HEK293 (cell line): ENCODE measurements at regions not wholly inside any gene's neighbourhood (a gene's known extent, or its start where the extent isn't known, plus 50 kb on each side); places are given as distances from the start of the nearest gene placed in this dataset.

Source experiments
- CTCF ChIA-PET: fragments of 350-600 bp; formaldehyde crosslinking; extraction: SDS; loops from one replicate; lab custom pipeline; 2021; ENCODE audit warnings: antibody characterized with exemption; lab: Yijun Ruan, JAX
- POLR2A ChIA-PET: fragments of 300-600 bp; formaldehyde crosslinking; extraction: SDS; loops from one replicate; lab custom pipeline; 2020; ENCODE audit warnings: antibody characterized with exemption, inconsistent platforms; lab: Yijun Ruan, JAX
- H3K27ac ChIP-seq: fragments of 200-500 bp; sonication (Bioruptor generic); 2 replicates; pipeline ENCODE4 v1.5.1; 2014; ENCODE audit warnings: low read depth, low read length, control low read depth, inconsistent platforms; ENCODE audit errors: extremely low read depth
- H3K36me3 ChIP-seq, 2 experiments: fragments of 200-500 bp in 1 of 2; sonication (Bioruptor generic) in 1 of 2; 1 replicate in 1 of 2; 2 replicates in 1 of 2; pipeline ENCODE4 v1.5.1; 2014 to 2017; ENCODE audit warnings: inconsistent platforms in 2 of 2, low read length in 2 of 2; ENCODE audit not compliant: control insufficient read depth in 2 of 2, insufficient read depth in 1 of 2
- H3K4me1 ChIP-seq: fragments of 200-500 bp; sonication (Bioruptor generic); 2 replicates; pipeline ENCODE4 v1.5.1; 2014; ENCODE audit warnings: mild to moderate bottlenecking, low read length, inconsistent platforms; ENCODE audit not compliant: control insufficient read depth, insufficient read depth
- H3K4me3 ChIP-seq: 2 replicates; pipeline ENCODE4 v1.5.1; 2011; ENCODE audit warnings: low read depth, mild to moderate bottlenecking, control low read depth, low read length, moderate library complexity
- H3K9me3 ChIP-seq: fragments of 200-500 bp; sonication (Bioruptor generic); 2 replicates; pipeline ENCODE4 v1.5.1; 2014; ENCODE audit warnings: low read depth, low read length, inconsistent platforms; ENCODE audit not compliant: control insufficient read depth, insufficient read depth
- EGR2 ChIP-seq: fragments of 450-650 bp; formaldehyde crosslinking; IDR thresholded peaks from 2 replicates; pipeline ENCODE4 v1.5.1; 2016; ENCODE audit warnings: low read depth, missing biosample characterization, missing genetic modification characterization
- HOXD13 ChIP-seq: sonication (generic); formaldehyde crosslinking; IDR thresholded peaks from 2 replicates; pipeline ENCODE4 v1.8.0; 2022; ENCODE audit warnings: missing genetic modification reagents, borderline replicate concordance
- WT1 ChIP-seq: fragments of 450-650 bp; formaldehyde crosslinking; IDR thresholded peaks from 2 replicates; pipeline ENCODE4 v1.5.1; 2016; ENCODE audit warnings: missing biosample characterization, missing genetic modification characterization
- ZFP3 ChIP-seq: fragments of 450-650 bp; formaldehyde crosslinking; IDR thresholded peaks from 2 replicates; pipeline ENCODE4 v1.5.1; 2016; ENCODE audit warnings: low read depth, missing biosample characterization, missing genetic modification characterization
- ZIC2 ChIP-seq: fragments of 450-650 bp; formaldehyde crosslinking; IDR thresholded peaks from 2 replicates; pipeline ENCODE4 v1.5.1; 2016; ENCODE audit warnings: missing biosample characterization, missing genetic modification characterization
- ZNF10 ChIP-seq: fragments of 450-650 bp; formaldehyde crosslinking; IDR thresholded peaks from 2 replicates; pipeline ENCODE4 v1.5.1; 2017; ENCODE audit warnings: missing biosample characterization, missing genetic modification characterization
- ZNF112 ChIP-seq: fragments of 450-650 bp; formaldehyde crosslinking; IDR thresholded peaks from 2 replicates; pipeline ENCODE4 v1.5.0; 2017; ENCODE audit warnings: missing biosample characterization, missing genetic modification characterization
- ZNF132 ChIP-seq: fragments of 450-650 bp; formaldehyde crosslinking; IDR thresholded peaks from 2 replicates; pipeline ENCODE4 v1.5.1; 2017; ENCODE audit warnings: missing biosample characterization, missing genetic modification characterization, borderline replicate concordance
- ZNF184 ChIP-seq: fragments of 450-650 bp; IDR thresholded peaks from 2 replicates; pipeline ENCODE4 v1.5.1; 2018; ENCODE audit warnings: missing biosample characterization, mild to moderate bottlenecking, missing genetic modification characterization
- ZNF19 ChIP-seq: fragments of 450-650 bp; formaldehyde crosslinking; IDR thresholded peaks from 2 replicates; pipeline ENCODE4; 2016; ENCODE audit warnings: missing biosample characterization, missing genetic modification characterization, low read depth
- ZNF211 ChIP-seq: fragments of 450-650 bp; formaldehyde crosslinking; IDR thresholded peaks from 2 replicates; pipeline ENCODE4 v1.5.1; 2016; ENCODE audit warnings: low read depth, missing biosample characterization, missing genetic modification characterization
- ZNF350 ChIP-seq: fragments of 450-650 bp; formaldehyde crosslinking; IDR thresholded peaks from 2 replicates; pipeline ENCODE4 v1.5.0; 2017; ENCODE audit warnings: missing biosample characterization, mild to moderate bottlenecking, missing genetic modification characterization
- ZNF514 ChIP-seq: fragments of 450-650 bp; formaldehyde crosslinking; IDR thresholded peaks from 2 replicates; pipeline ENCODE4 v1.5.1; 2016; ENCODE audit warnings: missing biosample characterization, missing genetic modification characterization
- ZNF561 ChIP-seq: fragments of 450-650 bp; IDR thresholded peaks from 2 replicates; pipeline ENCODE4 v1.5.1; 2018; ENCODE audit warnings: missing biosample characterization, missing genetic modification characterization, borderline replicate concordance
- ZNF571 ChIP-seq: fragments of 450-650 bp; formaldehyde crosslinking; IDR thresholded peaks from 2 replicates; pipeline ENCODE4 v1.5.0; 2017; ENCODE audit warnings: missing biosample characterization, missing genetic modification characterization
- ZNF596 ChIP-seq: fragments of 450-650 bp; IDR thresholded peaks from 2 replicates; pipeline ENCODE4 v1.5.0; 2018; ENCODE audit warnings: missing biosample characterization, mild to moderate bottlenecking, missing genetic modification characterization, moderate library complexity
- ZNF660 ChIP-seq: fragments of 450-650 bp; IDR thresholded peaks from 2 replicates; pipeline ENCODE4 v1.5.1; 2018; ENCODE audit warnings: missing biosample characterization, mild to moderate bottlenecking, missing genetic modification characterization
- ZNF707 ChIP-seq: fragments of 450-650 bp; formaldehyde crosslinking; IDR thresholded peaks from 2 replicates; pipeline ENCODE4 v1.5.1; 2016; ENCODE audit warnings: missing biosample characterization, missing genetic modification characterization
- ZNF76 ChIP-seq: fragments of 450-650 bp; formaldehyde crosslinking; IDR thresholded peaks from 2 replicates; pipeline ENCODE4; 2016; ENCODE audit warnings: low read depth, missing biosample characterization, missing genetic modification characterization, borderline replicate concordance
- TF ChIP-seq, protein P1 (sequence below): fragments of 450-650 bp; formaldehyde crosslinking; optimal IDR thresholded peaks from 2 replicates; pipeline ENCODE3; 2016; ENCODE audit warnings: missing biosample characterization, mild to moderate bottlenecking, missing genetic modification characterization
- TF ChIP-seq, protein P2 (sequence below): fragments of 450-650 bp; formaldehyde crosslinking; IDR thresholded peaks from 2 replicates; pipeline ENCODE4 v1.5.1; 2016; ENCODE audit warnings: missing biosample characterization, missing genetic modification characterization
- TF ChIP-seq, protein P3 (sequence below): fragments of 450-650 bp; formaldehyde crosslinking; IDR thresholded peaks from 2 replicates; pipeline ENCODE4 v1.5.1; 2016; ENCODE audit warnings: missing biosample characterization, missing genetic modification characterization
- TF ChIP-seq, protein P4 (sequence below): fragments of 450-650 bp; formaldehyde crosslinking; IDR thresholded peaks from 2 replicates; pipeline ENCODE4; 2016; ENCODE audit warnings: missing biosample characterization, missing genetic modification characterization
- TF ChIP-seq, protein P5 (sequence below): IDR thresholded peaks from 2 replicates; pipeline ENCODE4 v1.6.1; 2011; ENCODE audit warnings: mild to moderate bottlenecking, low read depth, low read length, borderline replicate concordance
- TF ChIP-seq, protein P6 (sequence below): fragments of 450-650 bp; formaldehyde crosslinking; IDR thresholded peaks from 2 replicates; pipeline ENCODE4 v1.5.1; 2017; ENCODE audit warnings: missing biosample characterization, missing genetic modification characterization
- TF ChIP-seq, protein P7 (sequence below): fragments of 450-650 bp; formaldehyde crosslinking; IDR thresholded peaks from 2 replicates; pipeline ENCODE4 v1.5.1; 2016; ENCODE audit warnings: missing biosample characterization, missing genetic modification characterization

DNA sequence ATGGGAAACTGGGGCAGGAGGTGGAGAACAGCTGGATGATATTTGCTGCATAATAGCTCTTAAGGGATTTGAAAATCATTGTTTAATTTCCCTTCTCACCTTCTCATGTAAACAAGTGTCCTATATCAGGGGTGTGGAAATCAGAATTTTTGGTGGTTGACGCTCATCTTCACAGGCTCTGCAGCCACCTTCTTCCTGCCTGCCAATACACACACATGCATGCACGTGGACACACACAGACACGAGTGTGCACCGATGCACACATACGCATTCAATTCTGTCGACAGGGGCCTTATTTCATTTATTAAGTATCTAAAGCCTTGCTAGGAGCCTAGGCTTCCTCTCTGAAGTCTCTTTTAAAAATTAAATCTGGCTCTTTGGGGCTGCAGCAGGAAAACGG is 349.4 kb upstream of the NCAM1 start:
- ChIA-PET POLR2A (no interaction called here), CTCF (interaction anchor here (0.8 kb wide), 1 partner anchor 609 kb away, joined by 3 read pairs; no protein-coding TSS in a partner anchor)
- Histone ChIP-seq H3K9me3 (no peaks in the 10 kb centered on the region), H3K4me1 (no peaks in the 10 kb centered on the region), H3K36me3 (no peaks in the 10 kb centered on the region), H3K4me3 (no peak overlapping the region), H3K27ac (no peak overlapping the region)
- TF ChIP-seq, protein P1, sequence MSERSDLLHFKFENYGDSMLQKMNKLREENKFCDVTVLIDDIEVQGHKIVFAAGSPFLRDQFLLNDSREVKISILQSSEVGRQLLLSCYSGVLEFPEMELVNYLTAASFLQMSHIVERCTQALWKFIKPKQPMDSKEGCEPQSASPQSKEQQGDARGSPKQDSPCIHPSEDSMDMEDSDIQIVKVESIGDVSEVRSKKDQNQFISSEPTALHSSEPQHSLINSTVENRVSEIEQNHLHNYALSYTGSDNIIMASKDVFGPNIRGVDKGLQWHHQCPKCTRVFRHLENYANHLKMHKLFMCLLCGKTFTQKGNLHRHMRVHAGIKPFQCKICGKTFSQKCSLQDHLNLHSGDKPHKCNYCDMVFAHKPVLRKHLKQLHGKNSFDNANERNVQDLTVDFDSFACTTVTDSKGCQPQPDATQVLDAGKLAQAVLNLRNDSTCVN (tag by site-specific recombination): no peak
- TF ChIP-seq ZFP3 (tag by site-specific recombination): no peak
- no peak for TF ChIP-seq ZNF514 (tag by site-specific recombination)
- no peak for TF ChIP-seq ZNF350
- TF ChIP-seq, protein P2, sequence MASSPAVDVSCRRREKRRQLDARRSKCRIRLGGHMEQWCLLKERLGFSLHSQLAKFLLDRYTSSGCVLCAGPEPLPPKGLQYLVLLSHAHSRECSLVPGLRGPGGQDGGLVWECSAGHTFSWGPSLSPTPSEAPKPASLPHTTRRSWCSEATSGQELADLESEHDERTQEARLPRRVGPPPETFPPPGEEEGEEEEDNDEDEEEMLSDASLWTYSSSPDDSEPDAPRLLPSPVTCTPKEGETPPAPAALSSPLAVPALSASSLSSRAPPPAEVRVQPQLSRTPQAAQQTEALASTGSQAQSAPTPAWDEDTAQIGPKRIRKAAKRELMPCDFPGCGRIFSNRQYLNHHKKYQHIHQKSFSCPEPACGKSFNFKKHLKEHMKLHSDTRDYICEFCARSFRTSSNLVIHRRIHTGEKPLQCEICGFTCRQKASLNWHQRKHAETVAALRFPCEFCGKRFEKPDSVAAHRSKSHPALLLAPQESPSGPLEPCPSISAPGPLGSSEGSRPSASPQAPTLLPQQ (tag by site-specific recombination): no peak
- no peak for TF ChIP-seq ZNF112 (tag by site-specific recombination)
- TF ChIP-seq, protein P3, sequence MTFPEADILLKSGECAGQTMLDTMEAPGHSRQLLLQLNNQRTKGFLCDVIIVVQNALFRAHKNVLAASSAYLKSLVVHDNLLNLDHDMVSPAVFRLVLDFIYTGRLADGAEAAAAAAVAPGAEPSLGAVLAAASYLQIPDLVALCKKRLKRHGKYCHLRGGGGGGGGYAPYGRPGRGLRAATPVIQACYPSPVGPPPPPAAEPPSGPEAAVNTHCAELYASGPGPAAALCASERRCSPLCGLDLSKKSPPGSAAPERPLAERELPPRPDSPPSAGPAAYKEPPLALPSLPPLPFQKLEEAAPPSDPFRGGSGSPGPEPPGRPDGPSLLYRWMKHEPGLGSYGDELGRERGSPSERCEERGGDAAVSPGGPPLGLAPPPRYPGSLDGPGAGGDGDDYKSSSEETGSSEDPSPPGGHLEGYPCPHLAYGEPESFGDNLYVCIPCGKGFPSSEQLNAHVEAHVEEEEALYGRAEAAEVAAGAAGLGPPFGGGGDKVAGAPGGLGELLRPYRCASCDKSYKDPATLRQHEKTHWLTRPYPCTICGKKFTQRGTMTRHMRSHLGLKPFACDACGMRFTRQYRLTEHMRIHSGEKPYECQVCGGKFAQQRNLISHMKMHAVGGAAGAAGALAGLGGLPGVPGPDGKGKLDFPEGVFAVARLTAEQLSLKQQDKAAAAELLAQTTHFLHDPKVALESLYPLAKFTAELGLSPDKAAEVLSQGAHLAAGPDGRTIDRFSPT (tag by site-specific recombination): no peak
- no peak for TF ChIP-seq ZNF19 (tag by site-specific recombination)
- TF ChIP-seq, protein P4, sequence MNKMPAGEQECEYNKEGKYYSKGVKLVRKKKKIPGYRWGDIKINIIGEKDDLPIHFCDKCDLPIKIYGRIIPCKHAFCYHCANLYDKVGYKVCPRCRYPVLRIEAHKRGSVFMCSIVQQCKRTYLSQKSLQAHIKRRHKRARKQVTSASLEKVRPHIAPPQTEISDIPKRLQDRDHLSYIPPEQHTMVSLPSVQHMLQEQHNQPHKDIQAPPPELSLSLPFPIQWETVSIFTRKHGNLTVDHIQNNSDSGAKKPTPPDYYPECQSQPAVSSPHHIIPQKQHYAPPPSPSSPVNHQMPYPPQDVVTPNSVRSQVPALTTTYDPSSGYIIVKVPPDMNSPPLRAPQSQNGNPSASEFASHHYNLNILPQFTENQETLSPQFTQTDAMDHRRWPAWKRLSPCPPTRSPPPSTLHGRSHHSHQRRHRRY (tag by site-specific recombination): no peak
- no peak for TF ChIP-seq ZNF132 (tag by site-specific recombination)
- no peak for TF ChIP-seq ZNF10
- TF ChIP-seq, protein P5, sequence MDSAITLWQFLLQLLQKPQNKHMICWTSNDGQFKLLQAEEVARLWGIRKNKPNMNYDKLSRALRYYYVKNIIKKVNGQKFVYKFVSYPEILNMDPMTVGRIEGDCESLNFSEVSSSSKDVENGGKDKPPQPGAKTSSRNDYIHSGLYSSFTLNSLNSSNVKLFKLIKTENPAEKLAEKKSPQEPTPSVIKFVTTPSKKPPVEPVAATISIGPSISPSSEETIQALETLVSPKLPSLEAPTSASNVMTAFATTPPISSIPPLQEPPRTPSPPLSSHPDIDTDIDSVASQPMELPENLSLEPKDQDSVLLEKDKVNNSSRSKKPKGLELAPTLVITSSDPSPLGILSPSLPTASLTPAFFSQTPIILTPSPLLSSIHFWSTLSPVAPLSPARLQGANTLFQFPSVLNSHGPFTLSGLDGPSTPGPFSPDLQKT: no peak
- TF ChIP-seq ZNF184 (tag by site-specific recombination): no peak
- TF ChIP-seq ZNF76 (tag by site-specific recombination): no peak
- TF ChIP-seq ZNF211: no peak
- TF ChIP-seq WT1 (tag by site-specific recombination): no peak
- TF ChIP-seq ZNF660 (tag by site-specific recombination): no peak
- no peak for TF ChIP-seq ZIC2 (tag by site-specific recombination)

DNA sequence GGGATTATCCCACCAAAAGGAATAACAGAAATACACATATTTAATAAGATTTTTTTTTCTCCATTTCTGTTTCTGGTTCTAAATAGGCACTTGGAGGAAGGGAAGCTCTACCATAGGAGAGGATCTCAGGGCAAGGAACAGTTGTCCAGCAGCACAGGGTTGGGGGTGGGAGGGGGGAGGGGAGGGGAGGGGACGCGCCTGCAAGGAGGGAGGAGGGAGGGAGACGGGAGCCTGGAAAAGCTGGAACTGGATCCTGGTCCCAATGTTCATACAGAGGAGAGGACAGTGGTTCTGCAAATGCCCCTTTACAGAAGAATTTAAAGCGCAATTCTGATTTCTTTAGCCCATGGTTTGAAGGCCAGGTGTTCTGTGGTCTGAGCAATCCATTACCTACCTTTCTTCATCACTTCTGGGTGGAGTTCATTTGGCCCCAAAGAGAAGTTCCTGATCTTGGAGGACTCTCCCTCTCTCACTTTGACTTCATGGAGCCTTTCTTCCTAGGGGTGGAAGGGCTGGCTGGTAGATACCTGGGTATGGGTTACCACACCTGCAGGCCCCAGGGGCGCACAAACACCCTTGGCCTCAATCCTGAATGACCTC is 348.9 kb upstream of the NCAM1 start:
- Histone ChIP-seq H3K4me1 (no peaks in the 10 kb centered on the region), H3K36me3 (no peaks in the 10 kb centered on the region), H3K27ac (no peak overlapping the region), H3K4me3 (no peak overlapping the region), H3K9me3 (no peaks in the 10 kb centered on the region)
- ChIA-PET CTCF (interaction anchor here (0.8 to 1.0 kb wide), 2 partner anchors 24 to 609 kb away, joined by 3 read pairs; no protein-coding TSS in a partner anchor), POLR2A (no interaction called here)
- TF ChIP-seq ZNF571: no peak
- TF ChIP-seq ZNF707 (tag by site-specific recombination): no peak
- TF ChIP-seq HOXD13 (CRISPR knock-in tag): no peak
- TF ChIP-seq ZNF561 (tag by site-specific recombination): no peak
- TF ChIP-seq EGR2 (tag by site-specific recombination): no peak
- TF ChIP-seq, protein P6, sequence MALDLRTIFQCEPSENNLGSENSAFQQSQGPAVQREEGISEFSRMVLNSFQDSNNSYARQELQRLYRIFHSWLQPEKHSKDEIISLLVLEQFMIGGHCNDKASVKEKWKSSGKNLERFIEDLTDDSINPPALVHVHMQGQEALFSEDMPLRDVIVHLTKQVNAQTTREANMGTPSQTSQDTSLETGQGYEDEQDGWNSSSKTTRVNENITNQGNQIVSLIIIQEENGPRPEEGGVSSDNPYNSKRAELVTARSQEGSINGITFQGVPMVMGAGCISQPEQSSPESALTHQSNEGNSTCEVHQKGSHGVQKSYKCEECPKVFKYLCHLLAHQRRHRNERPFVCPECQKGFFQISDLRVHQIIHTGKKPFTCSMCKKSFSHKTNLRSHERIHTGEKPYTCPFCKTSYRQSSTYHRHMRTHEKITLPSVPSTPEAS (tag by site-specific recombination): no peak
- no peak for TF ChIP-seq ZNF596
- TF ChIP-seq, protein P7, sequence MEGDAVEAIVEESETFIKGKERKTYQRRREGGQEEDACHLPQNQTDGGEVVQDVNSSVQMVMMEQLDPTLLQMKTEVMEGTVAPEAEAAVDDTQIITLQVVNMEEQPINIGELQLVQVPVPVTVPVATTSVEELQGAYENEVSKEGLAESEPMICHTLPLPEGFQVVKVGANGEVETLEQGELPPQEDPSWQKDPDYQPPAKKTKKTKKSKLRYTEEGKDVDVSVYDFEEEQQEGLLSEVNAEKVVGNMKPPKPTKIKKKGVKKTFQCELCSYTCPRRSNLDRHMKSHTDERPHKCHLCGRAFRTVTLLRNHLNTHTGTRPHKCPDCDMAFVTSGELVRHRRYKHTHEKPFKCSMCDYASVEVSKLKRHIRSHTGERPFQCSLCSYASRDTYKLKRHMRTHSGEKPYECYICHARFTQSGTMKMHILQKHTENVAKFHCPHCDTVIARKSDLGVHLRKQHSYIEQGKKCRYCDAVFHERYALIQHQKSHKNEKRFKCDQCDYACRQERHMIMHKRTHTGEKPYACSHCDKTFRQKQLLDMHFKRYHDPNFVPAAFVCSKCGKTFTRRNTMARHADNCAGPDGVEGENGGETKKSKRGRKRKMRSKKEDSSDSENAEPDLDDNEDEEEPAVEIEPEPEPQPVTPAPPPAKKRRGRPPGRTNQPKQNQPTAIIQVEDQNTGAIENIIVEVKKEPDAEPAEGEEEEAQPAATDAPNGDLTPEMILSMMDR: no peak
